Prostate gland (tissue), 2 donors: ENCODE measurements at regions not wholly inside any gene's neighbourhood (a gene's known extent, or its start where the extent isn't known, plus 50 kb on each side); places are given as distances from the start of the nearest gene placed in this dataset.
"Not testable (repeated sequence)": the region's sequence is repeated elsewhere in the genome, so short reads cannot be mapped to it uniquely, and the experiment has no call there.

Experiments
- POLR2A ChIP-seq: fragments of 450-650 bp; IDR thresholded peaks from one replicate; pipeline ENCODE4 v1.6.1; 2016; ENCODE audit warnings: antibody characterized with exemption, mild to moderate bottlenecking
- POLR2AphosphoS5 ChIP-seq: sonication (generic); formaldehyde crosslinking; IDR thresholded peaks from one replicate; pipeline ENCODE4 v1.6.1; 2017; ENCODE audit warnings: antibody characterized with exemption
- TF ChIP-seq, protein P1 (sequence below), 4 experiments: fragments of 200-600 bp in 2 of 4; fragments of 450-650 bp in 2 of 4; sonication (generic) in 2 of 4; IDR thresholded peaks; 1 replicate in 3 of 4; 2 replicates in 1 of 4; pipeline ENCODE4 v1.5.1; 2016 to 2019; ENCODE audit warnings: antibody characterized with exemption in 4 of 4, mild to moderate bottlenecking in 2 of 4, moderate library complexity in 2 of 4

DNA sequence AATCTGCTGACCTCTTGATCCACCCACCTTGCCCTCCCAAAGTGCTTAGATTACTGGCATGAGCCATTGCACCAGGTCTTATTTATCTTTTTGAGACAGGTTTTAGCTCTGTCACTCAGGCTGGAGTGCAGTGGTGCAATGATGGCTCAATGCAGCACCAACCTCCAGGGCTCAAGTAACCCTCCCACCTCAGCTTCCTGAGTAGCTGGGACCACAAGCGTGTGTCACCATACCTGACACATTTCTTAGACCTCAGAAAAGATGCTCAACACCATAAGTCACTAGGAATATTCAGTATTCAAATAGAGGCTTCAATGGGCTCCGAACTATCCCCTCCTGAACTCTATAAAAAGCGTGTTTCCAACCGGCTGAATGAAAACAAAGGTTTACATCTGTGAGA lies 268.6 kb upstream of the ZNF337 start:
- TF ChIP-seq POLR2A, POLR2AphosphoS5: not testable (repeated sequence)
- TF ChIP-seq, protein P1, sequence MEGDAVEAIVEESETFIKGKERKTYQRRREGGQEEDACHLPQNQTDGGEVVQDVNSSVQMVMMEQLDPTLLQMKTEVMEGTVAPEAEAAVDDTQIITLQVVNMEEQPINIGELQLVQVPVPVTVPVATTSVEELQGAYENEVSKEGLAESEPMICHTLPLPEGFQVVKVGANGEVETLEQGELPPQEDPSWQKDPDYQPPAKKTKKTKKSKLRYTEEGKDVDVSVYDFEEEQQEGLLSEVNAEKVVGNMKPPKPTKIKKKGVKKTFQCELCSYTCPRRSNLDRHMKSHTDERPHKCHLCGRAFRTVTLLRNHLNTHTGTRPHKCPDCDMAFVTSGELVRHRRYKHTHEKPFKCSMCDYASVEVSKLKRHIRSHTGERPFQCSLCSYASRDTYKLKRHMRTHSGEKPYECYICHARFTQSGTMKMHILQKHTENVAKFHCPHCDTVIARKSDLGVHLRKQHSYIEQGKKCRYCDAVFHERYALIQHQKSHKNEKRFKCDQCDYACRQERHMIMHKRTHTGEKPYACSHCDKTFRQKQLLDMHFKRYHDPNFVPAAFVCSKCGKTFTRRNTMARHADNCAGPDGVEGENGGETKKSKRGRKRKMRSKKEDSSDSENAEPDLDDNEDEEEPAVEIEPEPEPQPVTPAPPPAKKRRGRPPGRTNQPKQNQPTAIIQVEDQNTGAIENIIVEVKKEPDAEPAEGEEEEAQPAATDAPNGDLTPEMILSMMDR (IDR thresholded peaks at IDR 0.05): not testable (repeated sequence)
